VCaP (cell line): ENCODE measurements at regions not wholly inside any gene's neighbourhood (a gene's known extent, or its start where the extent isn't known, plus 50 kb on each side); places are given as distances from the start of the nearest gene placed in this dataset.

Experiments used
- H3K27ac ChIP-seq: fragments of 450-650 bp; 2 replicates; pipeline ENCODE4 v1.5.1; 2017
- CTCF ChIP-seq: fragments of 450-650 bp; conservative IDR thresholded peaks from 2 replicates; pipeline ENCODE4 v1.5.1; 2017; ENCODE audit warnings: mild to moderate bottlenecking, moderate library complexity

DNA sequence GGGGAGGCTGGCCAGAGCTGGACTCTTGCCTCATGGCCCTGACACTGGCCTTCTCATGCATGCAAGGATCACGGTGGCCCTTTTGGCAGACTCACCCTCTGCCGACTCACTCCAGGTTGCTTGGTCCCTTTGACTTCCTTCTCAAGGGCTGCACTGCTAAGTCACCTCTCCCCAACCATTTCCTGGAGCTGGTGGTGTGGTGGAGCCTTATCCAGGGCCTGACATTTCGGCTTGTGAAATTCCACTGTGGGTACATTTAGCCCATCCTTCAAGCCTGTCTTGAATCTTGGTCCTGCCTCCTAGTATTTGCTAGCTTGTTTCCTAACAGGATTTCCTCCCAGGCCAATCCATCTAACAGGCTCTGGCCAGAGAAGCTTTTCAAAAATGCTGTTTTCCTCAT is 52.6 kb upstream of the JUN start:
- no peak overlapping the region for H3K27ac ChIP-seq
- TF ChIP-seq CTCF, result no peak

- H3K27ac ChIP-seq, result no peak overlapping the region
- no peak for TF ChIP-seq CTCF
These were observed 54.0 kb upstream of the JUN start for GRCh38 chr1:58837886-58838285.

GRCh38 chr1:58839147-58839795 is 55.4 kb upstream of the JUN start:
- TF ChIP-seq CTCF, result no peak

GRCh38 chr1:58839846-58840835 is 56.3 kb upstream of the JUN start:
- no peak for TF ChIP-seq CTCF
- H3K27ac ChIP-seq, result no peak overlapping the region

More at GRCh38 chr1:58839147-58839795, 55.4 kb upstream of the JUN start:
- H3K27ac ChIP-seq, result no peak overlapping the region

- no peak for TF ChIP-seq CTCF
- no peak overlapping the region for H3K27ac ChIP-seq
These were observed 57.6 kb upstream of the JUN start for GRCh38 chr1:58841455-58841854.

GRCh38 chr1:58842941-58843340 is 59.1 kb upstream of the JUN start:
- no peak for TF ChIP-seq CTCF

DNA sequence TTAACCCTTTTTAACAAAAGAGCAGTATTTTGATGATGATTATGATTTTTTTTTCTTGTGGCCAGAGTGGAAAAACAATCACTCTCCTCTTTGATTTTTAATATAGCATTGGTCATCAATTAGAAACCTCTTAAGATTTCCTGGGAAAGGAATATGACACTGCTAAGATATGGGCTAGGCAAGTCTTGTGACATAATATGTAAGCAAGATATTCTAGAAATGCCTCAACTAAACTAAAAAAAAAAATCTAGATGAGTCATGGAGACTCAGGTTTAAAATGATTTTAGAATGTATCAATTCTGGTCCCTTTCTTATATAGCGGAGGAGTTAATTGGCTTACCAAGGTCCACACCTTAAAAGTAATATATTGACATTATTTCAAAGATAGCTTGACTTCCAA is 60.3 kb upstream of the JUN start:
- no peak for TF ChIP-seq CTCF
- no peak overlapping the region for H3K27ac ChIP-seq

More at GRCh38 chr1:58842941-58843340, 59.1 kb upstream of the JUN start:
- H3K27ac ChIP-seq, result no peak overlapping the region
